NCI-H1417 (cell line): ENCODE measurements at regions not wholly inside any gene's neighbourhood (a gene's known extent, or its start where the extent isn't known, plus 50 kb on each side); places are given as distances from the start of the nearest gene placed in this dataset.
A peak's percentile ranks its signal among the peaks of the same experiment; 100 is the strongest.

ENCODE experiments used
- DNase-seq, 3 experiments: peaks; one replicate each; lab custom pipeline; 2025; lab: John Stamatoyannopoulos, UW

- no peak for DNase-seq
Observed at GRCh38 chr1:113259988-113260387, 130.3 kb upstream of the MAGI3 start.

DNA sequence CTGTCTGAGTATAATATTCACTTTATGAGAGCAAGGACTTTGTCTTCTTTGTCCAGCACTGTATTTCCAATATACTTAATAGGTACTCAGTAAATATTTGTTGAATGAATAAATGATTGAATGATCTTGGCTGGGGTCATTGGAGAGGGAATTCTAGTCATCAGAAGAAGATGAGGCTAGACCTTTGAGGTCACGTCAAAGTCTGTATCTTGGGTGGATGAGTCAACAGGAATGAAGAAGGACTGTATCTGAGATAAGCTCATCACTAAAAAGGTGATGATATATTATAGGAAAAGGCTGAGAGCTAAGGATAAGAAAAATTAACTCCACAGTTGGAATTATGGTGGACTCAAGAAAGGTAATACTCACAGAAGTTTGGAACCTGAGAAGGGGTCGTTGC, 125.1 kb upstream of the MAGI3 start:
- no peak for DNase-seq

DNA sequence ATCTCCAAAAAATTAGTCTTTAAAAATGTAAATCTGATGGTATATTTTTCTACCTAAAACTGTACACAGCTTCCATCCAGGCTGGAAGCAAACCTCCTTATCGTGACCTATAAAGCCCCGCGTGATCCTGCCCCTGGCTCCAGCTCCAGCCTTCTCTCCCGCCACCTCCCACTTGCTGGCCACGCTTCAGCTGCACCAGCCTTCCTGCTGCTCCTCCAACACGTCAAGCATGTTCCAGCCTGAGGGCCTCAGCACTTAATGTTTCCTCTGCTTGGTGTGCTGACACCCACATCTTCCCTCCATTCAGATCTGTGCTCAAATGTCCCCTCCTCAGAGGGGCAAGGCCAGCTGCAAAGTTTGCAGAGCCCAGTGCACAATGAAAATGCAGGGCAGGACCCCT, 123.5 kb upstream of the MAGI3 start:
- DNase-seq: peak in 1 of 3 experiments; percentile 46

DNA sequence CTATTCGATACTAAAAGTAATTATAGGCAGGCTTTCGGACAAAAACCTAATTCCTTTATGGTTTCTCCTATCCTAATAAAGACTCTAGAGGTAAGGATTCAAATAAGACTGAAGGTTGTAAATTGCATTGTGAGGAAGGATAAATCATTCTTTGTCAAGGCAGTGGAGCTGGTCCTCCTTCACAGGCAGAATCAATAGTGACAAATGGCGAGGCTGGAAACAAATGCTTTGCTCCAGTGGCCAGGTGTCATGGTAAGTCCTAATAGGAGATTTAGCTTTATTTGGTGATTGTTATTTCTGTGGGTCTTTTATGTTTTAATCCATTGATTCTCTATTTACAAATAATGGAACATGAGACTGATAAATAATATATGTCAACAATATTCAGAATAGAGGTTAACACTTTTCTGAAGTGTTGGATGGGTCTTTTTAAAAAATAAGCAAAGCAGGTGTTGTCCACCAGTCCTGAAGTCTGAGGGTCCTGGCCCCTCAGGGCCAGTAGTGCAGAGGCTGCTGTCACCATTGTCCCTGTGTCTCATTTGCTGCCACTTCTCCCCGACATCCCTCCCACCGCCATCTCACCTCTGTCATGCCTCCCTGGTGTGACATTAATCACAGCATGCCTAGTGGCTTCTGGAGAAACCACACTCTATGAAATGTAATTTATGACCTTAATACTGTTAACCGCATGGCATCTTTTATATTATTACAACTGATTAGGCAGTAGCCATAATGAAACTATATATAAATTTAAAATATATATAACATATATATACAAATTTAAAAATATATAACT, 120.9 kb upstream of the MAGI3 start:
- DNase-seq: peak; percentile 11 to 49 (median 48)

GRCh38 chr1:113271039-113271438, 119.3 kb upstream of the MAGI3 start:
- DNase-seq: no peak

GRCh38 chr1:113275083-113275482, 115.2 kb upstream of the MAGI3 start:
- no peak for DNase-seq

DNA sequence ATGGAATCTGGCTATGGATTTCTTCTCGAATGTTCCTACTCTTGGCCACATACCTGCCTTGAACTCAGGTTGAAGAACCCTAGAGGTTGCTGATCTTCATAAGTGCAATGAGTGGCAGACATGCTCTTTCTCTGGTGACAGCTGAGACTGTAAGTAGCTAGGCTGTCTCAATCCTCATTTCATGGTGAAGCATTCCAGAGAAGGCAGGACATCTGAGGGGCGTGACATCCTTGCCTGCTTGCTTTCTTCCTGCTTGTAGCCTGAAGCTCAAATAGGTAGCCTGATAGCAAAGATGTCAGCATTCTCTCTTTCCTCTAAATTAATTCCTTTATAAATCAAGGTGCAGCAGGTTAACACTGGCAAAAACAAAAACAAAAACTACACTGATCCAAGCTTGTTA, 114.6 kb upstream of the MAGI3 start:
- no peak for DNase-seq

GRCh38 chr1:113276507-113276906, 113.8 kb upstream of the MAGI3 start:
- DNase-seq: no peak

DNA sequence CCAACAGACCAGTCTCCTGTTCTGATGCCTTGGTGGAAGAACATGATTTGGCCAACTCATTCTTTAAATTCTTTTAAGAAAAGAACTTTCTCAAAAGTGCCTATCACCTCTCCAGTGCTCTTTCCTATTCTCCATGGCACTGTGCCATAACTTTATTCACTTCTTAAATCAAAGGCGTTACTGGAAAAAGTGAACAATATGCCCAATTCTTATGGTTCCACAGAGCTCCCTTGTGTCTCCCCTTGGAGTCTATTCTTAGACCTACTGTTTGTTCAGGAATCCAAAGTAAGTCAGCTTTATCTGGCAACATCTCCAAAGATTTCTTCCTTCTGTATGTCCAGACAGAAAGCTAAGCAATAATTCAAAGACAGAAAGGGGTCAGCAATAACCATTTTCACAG, 111.9 kb upstream of the MAGI3 start:
- DNase-seq: no peak

- no peak for DNase-seq
Observed at GRCh38 chr1:113278777-113279176, 111.5 kb upstream of the MAGI3 start.

- DNase-seq: no peak
Observed at GRCh38 chr1:113279776-113280391, 110.4 kb upstream of the MAGI3 start.

DNA sequence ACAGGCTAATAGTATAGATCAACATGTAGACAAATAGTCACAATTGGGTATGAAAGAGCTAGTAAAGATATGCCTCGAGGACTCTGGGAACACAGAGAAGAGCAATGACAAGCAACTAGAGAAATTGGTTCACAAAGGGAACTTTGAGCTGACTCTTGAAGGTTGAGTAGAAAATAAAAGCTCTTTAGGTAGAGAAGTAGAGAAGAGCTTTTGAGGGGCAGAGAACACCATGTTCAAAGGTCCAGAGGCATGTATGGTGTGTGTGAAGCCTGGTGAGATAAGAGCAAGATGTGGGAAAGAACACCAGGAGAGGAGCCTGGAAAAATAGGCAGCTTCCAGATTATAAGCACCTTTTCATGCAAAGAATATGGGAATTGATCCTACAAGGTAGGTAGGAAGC, 109.7 kb upstream of the MAGI3 start:
- DNase-seq: no peak

DNA sequence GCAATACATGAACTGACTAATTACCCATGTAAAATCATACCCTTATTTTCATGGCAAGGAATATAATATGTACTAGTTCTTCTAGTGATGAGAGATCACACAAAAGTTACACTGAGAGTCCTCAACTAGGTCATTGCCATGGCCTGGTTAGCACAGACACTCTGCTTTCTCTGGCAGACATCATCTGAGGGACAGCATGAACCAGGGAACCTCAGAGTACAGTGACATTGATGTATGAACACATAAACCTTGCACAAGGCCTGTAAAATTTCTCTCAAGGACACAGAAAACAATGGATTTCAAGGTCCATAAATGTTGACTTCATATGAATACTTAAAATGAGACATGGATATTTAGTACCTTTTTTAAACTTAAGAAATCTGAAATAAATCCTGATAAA, 108.8 kb upstream of the MAGI3 start:
- peak in 1 of 3 experiments; percentile 9 for DNase-seq

- peak in 1 of 3 experiments; percentile 12 for DNase-seq
Observed at GRCh38 chr1:113282008-113282892, 108.1 kb upstream of the MAGI3 start.

DNA sequence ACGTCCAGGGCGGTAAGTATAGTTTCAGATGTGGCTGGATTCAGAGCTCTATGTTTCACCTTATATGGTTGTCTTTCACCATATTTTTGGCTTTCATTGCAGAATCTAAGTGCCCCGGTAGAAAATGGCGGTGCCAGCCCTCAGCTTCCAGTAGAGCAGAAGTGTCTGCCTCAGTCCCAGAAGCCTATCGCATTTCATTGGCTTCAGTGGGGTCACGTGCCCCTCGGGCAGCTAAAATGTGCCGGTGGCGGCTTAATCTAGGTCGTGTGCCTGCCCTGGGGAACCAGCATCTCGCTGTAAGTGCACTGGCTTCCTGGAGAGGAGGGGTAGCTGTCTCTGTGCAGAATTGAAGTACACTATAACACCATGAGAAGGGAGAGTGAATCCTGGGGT, 107.4 kb upstream of the MAGI3 start:
- no peak for DNase-seq

- DNase-seq: no peak
Observed at GRCh38 chr1:113283914-113284313, 106.4 kb upstream of the MAGI3 start.

DNA sequence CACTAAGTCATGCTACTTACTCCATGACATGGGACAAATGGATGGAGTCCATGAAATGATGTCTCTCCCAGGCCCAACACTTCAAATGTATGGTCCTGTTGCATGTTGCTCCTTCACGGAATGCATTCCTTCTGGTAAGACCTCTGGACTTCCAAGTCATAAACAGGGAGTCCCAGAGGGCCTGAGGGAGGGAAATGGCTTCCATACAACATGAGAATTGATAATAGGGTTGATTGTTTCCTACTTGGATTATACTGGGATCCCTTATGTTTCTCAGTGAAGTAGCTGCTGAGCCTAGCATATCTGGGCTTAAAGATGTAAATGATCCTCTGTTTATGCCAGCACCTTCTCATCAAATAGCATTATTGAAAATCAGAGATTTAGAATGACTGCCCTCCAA, 104.2 kb upstream of the MAGI3 start:
- no peak for DNase-seq

DNA sequence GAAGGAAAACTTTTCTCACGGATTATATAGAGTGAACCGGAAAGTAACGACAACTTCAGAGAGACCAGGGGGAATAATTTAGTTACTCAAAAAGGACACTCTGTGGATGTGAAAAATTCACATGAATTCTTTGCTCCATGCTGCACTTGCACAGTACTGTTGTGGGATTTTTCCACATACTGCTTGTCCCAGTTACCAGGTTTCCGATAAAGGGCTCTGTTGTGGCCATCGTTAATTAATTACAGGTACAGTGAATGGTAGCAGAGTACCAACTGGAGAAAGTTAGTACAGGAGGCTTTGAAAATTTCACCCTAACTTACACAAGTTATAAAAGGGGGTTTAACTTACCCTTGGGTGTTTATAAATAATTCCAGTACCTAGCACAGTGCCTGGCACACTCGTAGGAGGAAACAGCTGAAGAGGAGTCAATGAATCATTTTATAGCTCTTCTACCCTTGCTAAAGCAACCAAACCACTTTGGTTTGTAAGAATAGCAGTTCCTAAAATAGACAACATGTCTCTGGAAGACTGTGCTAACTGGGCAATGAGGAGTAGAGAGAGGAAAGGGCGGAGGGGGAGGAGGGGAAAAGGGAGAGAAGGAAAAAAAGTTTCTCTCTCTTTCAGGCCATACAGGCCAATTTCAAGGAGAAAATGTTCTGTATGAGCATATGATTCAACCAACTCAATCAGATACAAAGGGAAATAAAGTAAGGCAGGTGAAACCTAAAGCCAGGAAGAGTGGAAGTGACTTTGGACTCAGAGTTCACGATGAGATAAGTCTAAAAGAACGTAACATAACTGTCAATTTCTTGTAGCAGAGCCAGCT, 98.3 kb upstream of the MAGI3 start:
- DNase-seq: no peak

GRCh38 chr1:113292603-113293255, 97.6 kb upstream of the MAGI3 start:
- no peak for DNase-seq

DNA sequence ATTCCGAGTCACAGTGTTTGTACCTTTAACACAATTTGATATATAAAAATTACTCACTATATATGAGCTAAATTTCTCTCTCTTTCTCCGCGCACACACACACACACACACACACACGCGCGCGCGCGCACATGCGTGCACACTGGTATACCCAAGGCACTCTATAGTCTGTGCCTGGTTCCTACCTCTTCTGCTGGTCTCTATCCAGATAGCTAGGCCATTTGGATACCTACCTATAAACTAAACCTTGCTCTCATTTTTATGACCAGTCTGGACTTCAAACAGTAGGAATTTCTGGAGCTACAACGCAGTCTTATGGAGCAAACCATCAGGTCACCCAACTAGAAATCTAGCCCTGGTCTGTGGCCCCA, 97.1 kb upstream of the MAGI3 start:
- no peak for DNase-seq

- no peak for DNase-seq
Observed at GRCh38 chr1:113297749-113298148, 92.6 kb upstream of the MAGI3 start.
